SJSA1 (cell line): ENCODE measurements at regions not wholly inside any gene's neighbourhood (a gene's known extent, or its start where the extent isn't known, plus 50 kb on each side); places are given as distances from the start of the nearest gene placed in this dataset.

ENCODE experiments used
- DNase-seq, 2 experiments: peaks; one replicate each; pipeline ENCODE4 v3.0.0-alpha.2; 2015 to 2020; ENCODE audit warnings: low spot score in 2 of 2, low read depth in 1 of 2
- H3K27ac ChIP-seq: fragments of 250-450 bp; sonication (Bioruptor Pico); 2 replicates; pipeline ENCODE4 v1.5.1; 2020; ENCODE audit warnings: mild to moderate bottlenecking, moderate library complexity
- H3K27me3 ChIP-seq: fragments of 250-450 bp; sonication (Bioruptor Pico); replicated peaks from 2 replicates; pipeline ENCODE4 v1.5.1; 2020; ENCODE audit warnings: mild to moderate bottlenecking, moderate library complexity
- H3K36me3 ChIP-seq: fragments of 250-450 bp; sonication (Bioruptor Pico); 2 replicates; pipeline ENCODE4 v1.5.1; 2020; ENCODE audit warnings: mild to moderate bottlenecking
- H3K4me1 ChIP-seq: fragments of 250-450 bp; sonication (Bioruptor Pico); replicated peaks from 2 replicates; pipeline ENCODE4 v1.6.1; 2021; ENCODE audit warnings: mild to moderate bottlenecking
- H3K4me3 ChIP-seq: fragments of 250-450 bp; sonication (Bioruptor Pico); 2 replicates; pipeline ENCODE4 v1.5.1; 2020; ENCODE audit warnings: mild to moderate bottlenecking
- H3K9me3 ChIP-seq: fragments of 250-450 bp; sonication (Bioruptor Pico); replicated peaks from 2 replicates; pipeline ENCODE4 v1.5.1; 2020; ENCODE audit warnings: mild to moderate bottlenecking

DNA sequence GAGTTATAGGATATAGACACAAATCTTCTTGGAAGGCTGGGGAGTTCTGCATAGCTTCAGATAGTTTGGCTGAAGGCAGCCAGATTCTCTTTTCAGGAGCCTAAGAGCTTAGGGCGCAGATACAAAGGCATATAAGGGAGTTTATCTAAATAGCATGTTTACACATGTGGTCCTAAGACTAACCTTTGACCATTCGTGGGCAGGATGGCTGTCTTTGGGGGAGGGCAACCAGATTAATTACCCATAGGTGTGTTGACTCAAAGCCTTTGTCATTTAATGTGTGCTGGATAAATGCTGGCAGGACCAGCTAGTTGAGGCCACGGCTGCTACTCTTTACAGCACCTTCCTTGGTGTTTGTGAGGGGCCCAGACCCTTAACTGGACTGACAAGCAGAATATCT, 71.8 kb downstream of the IER5 start:
- DNase-seq = no peak
- no peak overlapping the region for H3K4me3 ChIP-seq
- no peaks in the 10 kb centered on the region for H3K36me3 ChIP-seq
- H3K4me1 ChIP-seq = no peaks in the 10 kb centered on the region
- H3K27ac ChIP-seq = no peak overlapping the region
- H3K9me3 ChIP-seq = 0 out of 2 replicates have a peak, but pooled peaks cover 6% of the 10 kb centered on the region
- no peaks in the 10 kb centered on the region for H3K27me3 ChIP-seq

DNA sequence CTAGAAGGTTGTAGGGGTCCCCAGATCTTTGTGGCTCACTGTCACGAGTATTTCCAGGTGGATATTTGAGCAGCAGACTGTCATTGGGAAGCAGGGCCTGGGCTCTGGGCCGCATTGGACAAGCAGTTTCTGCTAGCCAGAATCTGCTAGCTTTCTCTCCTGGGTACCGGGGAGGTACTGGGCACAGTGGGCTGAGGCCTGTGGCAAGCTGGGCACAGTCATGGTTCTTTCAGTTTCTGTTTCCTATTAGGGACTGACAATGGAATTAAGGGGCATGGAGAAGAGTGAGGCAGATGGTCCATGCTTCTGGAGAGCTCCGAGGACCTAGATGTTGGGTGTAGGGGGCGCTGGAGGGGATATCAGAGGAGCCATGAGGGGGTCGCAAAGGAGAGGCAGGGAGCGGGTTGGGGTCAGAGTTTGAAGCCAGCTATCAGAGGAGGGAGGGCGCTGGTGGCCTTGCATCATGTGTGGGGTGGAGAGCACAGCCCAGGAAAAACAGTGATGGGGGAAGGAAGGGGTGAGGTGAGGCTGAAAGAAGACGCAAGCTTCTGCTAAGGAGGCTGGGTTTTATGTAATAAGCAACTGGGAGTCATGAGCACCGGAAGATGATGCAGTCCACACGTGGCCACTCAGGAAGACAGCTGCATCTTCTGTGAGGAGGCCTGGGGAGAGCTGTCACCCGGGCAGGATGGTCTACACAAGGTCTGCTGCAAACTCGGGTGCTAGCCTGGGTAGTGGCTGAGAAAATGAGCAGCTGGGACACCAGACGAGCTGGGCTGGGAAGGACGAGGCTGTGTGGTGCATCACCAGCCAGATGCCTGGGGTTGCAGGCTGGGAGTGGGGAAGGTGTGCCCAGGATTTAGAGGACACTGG, 72.7 kb downstream of the IER5 start:
- no peaks in the 10 kb centered on the region for H3K27me3 ChIP-seq
- no peak overlapping the region for H3K4me3 ChIP-seq
- H3K4me1 ChIP-seq = no peaks in the 10 kb centered on the region
- no peak for DNase-seq
- no peaks in the 10 kb centered on the region for H3K36me3 ChIP-seq
- 0 out of 2 replicates have a peak, but pooled peaks cover 6% of the 10 kb centered on the region for H3K9me3 ChIP-seq
- no peak overlapping the region for H3K27ac ChIP-seq

DNA sequence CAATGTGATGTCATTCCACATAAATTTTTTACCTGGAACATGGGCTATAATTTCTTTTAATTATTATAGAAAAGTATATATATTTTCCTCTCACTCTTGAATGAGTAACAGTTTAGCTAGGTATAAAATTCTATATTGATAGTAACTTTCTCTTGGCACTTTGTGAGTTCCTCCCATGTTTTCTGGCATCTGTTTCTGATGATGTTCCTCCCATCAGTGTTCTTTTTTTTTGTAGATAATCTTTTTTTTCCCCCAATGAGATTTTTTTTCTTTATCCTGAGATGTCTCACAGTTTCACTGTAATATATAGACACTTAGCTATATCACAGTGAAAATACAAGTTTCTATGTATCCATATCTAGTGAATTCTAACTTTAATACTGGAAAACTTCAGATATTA, 75.2 kb downstream of the IER5 start:
- no peak overlapping the region for H3K4me3 ChIP-seq
- H3K9me3 ChIP-seq = 0 out of 2 replicates have a peak, but pooled peaks cover 6% of the 10 kb centered on the region
- no peaks in the 10 kb centered on the region for H3K36me3 ChIP-seq
- H3K27me3 ChIP-seq = no peaks in the 10 kb centered on the region
- no peak overlapping the region for H3K27ac ChIP-seq
- no peak for DNase-seq
- H3K4me1 ChIP-seq = no peaks in the 10 kb centered on the region

DNA sequence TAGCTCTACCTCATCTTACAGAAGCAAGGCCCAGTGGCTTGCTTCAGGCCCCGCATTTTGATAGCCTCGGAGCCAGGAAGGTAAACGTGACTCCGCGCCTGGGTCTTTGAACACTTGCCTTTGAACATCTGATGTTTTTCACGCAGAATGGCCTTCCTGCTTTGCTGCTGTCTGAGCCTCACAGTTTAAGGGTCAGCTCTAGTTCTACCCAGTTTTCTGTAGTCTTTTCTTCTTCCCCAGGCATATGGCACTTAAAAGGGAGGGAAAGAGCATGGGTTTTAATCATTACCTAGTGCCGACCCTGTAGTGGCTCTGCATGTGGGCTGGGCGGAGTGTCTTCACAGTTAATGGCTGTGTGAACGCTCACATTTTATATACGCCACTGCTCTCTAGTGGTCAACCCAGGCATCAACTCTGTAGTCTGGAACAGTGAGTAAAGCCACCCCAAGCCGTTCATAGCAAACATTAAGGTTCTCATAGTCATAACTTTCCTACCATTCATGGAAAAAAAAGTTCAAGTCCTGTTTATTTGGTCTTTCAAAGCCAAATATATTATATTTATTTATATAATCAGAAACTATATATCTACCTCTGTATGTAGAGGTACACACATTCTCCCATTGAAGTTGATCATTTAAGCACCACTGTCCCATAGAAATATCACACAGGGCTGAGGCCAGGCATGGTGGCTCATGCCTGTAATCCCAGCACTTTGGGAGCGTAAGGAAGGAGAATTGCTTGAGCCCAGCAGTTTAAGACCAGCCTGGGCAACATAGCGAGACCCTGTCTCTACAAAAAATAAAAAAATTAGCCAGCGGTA, 78.1 kb downstream of the IER5 start:
- Histone ChIP-seq H3K4me3 (no peak overlapping the region), H3K36me3 (no peaks in the 10 kb centered on the region), H3K27ac (no peak overlapping the region), H3K27me3 (no peaks in the 10 kb centered on the region), H3K9me3 (peaks cover 6% of the 10 kb centered on the region; the same call in 1 of the 2 replicates), H3K4me1 (no peaks in the 10 kb centered on the region)
- peak; percentile 48 to 59 for DNase-seq

DNA sequence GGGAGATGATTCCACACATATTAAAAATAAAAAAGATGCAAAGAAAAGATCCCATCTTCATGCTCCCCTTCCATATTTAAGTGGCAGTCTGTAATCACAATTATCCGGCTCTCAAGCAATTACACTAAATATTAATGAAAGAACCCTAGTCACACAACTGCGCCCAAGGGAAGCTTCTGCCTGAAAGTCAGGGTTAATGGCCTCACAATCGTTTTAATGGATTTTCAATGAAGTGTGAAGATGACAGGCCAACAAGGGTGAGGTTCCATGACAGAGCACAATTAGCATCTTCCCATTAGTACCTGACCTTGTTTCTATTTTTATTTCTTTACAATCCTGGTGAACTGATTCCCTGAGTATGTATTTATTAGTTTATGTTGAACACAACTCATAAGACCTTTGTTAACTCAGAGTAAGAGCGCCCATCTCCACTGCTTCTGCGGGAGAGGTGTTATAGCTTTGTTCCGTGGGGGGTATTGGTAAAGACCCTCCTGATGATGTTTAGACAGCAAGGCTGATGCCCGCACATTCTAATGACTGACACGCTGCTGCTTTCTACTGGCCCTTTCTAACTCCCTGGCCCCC, 80.9 kb downstream of the IER5 start:
- no peaks in the 10 kb centered on the region for H3K4me1 ChIP-seq
- no peak overlapping the region for H3K27ac ChIP-seq
- peaks cover under 1% of the 10 kb centered on the region; the same call in 1 of the 2 replicates for H3K9me3 ChIP-seq
- H3K4me3 ChIP-seq = no peak overlapping the region
- no peaks in the 10 kb centered on the region for H3K36me3 ChIP-seq
- DNase-seq = no peak
- no peaks in the 10 kb centered on the region for H3K27me3 ChIP-seq

DNA sequence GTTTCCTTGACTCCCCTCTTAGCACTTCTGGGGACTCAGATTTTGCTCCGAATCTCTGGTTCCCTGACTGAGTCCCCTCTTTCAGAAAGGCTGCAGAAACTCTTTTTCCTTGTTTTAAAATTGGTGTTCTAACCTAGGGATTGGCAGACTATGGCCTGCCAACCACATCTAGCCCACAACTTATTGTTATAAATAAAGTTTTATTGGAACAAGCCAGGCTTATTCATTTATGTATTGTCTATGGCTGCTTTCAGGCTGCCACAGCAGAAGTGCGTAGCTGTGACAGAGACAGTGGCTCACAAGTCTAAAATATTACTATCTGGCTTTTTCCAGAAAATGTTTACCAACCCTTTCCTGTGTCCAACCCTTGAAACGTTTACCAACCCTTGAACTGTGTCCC, 81.7 kb downstream of the IER5 start:
- no peak overlapping the region for H3K27ac ChIP-seq
- H3K27me3 ChIP-seq = no peaks in the 10 kb centered on the region
- DNase-seq = no peak

DNA sequence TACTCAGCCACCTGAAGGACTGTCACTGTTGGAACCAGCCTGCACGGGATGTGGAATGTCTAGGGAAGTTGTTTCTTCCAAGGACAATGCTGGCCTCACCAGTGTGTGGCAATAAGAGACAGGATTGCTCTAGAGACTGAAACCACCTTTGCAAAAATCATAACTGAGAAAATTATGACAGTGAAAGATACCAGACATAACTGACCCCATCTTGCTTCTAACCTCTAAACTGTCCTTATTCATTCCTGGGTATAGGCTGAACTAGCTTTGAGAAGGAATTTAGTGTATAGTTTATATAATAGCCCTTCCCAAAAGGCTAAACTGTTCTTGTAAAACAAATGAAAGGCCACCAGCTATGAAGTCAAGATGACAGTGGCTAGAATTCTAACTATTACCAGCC, 83.6 kb downstream of the IER5 start:
- DNase-seq = no peak
- H3K9me3 ChIP-seq = no peaks in the 10 kb centered on the region; the same call in 1 of the 2 replicates
- no peaks in the 10 kb centered on the region for H3K36me3 ChIP-seq
- no peaks in the 10 kb centered on the region for H3K27me3 ChIP-seq
- H3K27ac ChIP-seq = no peak overlapping the region
- no peaks in the 10 kb centered on the region for H3K4me1 ChIP-seq
- no peak overlapping the region for H3K4me3 ChIP-seq

More for the DNA sequence above, 81.7 kb downstream of the IER5 start:
- no peak overlapping the region for H3K4me3 ChIP-seq
- H3K9me3 ChIP-seq = no peaks in the 10 kb centered on the region; the same call in 1 of the 2 replicates
- no peaks in the 10 kb centered on the region for H3K4me1 ChIP-seq
- no peaks in the 10 kb centered on the region for H3K36me3 ChIP-seq

DNA sequence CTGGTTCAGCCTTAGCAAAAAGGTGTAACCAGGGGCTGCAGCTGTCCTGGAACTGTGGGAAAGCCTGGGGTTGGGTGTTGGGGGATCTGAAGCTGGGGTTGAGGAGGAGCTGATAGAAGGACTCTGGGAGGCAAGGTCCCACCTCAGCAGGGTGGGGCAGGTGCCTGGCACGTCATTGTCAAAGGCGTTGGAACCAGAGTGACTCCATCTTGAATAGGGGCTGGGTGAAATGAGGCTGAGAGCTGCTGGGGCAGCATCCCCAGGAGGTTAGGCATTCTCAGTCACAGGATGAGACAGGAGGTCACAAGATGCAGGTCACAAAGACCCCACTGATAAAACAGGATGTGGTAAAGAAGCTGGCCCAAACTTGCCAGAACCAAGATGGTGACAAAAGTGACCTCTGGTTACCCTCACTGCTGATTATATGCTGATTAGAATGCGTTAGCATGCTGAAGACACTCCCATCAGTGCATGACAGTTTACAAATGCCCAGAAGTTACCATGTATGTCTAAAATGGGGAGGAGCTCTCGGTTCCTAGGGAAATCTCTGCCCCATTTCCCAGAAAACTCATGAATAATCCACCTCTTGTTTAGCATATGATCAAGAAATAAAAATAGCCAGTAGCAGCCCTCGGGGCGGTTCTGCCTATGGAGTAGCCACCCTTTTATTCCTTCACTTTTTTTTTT, 85.4 kb downstream of the IER5 start:
- no peaks in the 10 kb centered on the region for H3K36me3 ChIP-seq
- DNase-seq = no peak
- H3K9me3 ChIP-seq = no peaks in the 10 kb centered on the region; the same call in 1 of the 2 replicates
- no peak overlapping the region for H3K4me3 ChIP-seq
- H3K27me3 ChIP-seq = no peaks in the 10 kb centered on the region
- H3K4me1 ChIP-seq = no peaks in the 10 kb centered on the region
- no peak overlapping the region for H3K27ac ChIP-seq

DNA sequence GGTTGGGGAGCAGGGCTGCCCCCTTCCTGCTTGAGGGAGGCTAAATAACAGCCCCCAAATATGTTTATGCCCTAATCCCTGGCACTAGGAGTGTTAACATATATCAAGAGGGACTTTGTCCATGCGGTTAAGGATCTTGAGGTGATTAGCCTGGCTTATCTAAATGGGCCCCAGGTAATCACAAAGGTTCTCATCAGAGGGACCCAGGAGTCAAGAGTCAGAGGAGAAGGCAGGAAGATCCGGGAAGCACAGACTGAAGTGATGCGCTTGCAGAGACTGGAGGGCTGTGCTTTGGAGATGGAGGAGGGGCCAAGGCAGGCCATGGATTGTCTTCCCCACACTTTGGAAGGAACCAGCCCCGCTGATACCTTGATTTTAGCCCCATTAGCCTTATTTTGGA, 86.4 kb downstream of the IER5 start:
- Histone ChIP-seq H3K4me3 (no peak overlapping the region), H3K27me3 (peaks cover 5% of the 10 kb centered on the region), H3K4me1 (0 out of 2 replicates have a peak, but pooled peaks cover 3% of the 10 kb centered on the region), H3K36me3 (no peaks in the 10 kb centered on the region), H3K9me3 (no peaks in the 10 kb centered on the region; the same call in 1 of the 2 replicates), H3K27ac (no peak overlapping the region)
- DNase-seq = no peak

DNA sequence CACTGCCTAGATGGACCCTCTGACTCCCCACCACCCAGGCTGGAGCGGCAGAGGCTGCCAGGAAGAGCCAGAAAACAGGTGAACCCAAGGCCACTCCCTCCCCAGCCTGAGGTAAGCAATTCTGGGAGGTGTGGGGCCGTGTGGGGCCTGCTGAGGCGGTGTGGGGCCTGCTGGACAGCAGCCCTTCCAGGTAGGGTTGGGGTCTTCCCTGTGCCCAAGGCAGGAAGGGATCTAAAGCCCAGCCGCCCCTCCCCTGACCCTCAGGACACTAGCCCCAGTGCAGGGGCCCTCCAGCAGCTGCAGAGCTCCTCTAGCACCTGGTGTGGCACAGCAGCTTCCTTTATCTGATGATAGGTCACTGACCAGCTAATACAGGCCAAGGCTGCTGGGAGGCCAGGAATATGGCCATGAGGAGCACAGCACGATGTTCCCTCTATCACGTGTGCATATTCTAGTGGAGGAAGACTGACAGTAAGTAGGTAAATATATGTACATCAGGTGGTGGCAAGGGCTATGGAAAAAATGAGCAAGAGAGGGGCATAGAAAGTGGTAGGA, 86.9 kb downstream of the IER5 start:
- Histone ChIP-seq H3K4me3 (no peak overlapping the region), H3K27me3 (peaks cover 5% of the 10 kb centered on the region), H3K9me3 (no peaks in the 10 kb centered on the region; the same call in 1 of the 2 replicates), H3K4me1 (0 out of 2 replicates have a peak, but pooled peaks cover 5% of the 10 kb centered on the region), H3K27ac (no peak overlapping the region), H3K36me3 (no peaks in the 10 kb centered on the region)
- peak in 1 of 2 experiments; percentile 31 for DNase-seq

DNA sequence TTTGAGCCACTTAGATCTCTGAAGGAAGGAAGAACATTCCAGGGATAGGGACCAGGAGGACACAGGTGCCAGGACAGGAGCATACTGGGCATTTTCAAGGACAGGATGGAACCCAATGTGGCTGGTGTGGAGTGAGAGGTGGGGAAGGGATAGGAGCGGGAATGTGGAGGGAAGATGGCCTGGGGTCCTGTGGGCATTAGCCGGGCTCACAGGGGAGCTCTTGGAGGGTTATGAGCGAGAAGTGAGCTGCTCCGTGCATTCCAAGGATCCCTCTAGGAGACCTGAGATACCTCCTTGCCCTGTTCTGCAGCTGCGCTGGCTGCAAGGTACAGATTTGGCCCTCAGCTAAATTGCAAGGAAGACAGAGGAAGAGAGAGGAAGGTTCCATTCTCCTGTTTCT, 87.5 kb downstream of the IER5 start:
- Histone ChIP-seq H3K4me1 (0 out of 2 replicates have a peak, but pooled peaks cover 5% of the 10 kb centered on the region), H3K4me3 (no peak overlapping the region), H3K9me3 (no peaks in the 10 kb centered on the region; the same call in 1 of the 2 replicates), H3K36me3 (no peaks in the 10 kb centered on the region), H3K27me3 (peaks cover 5% of the 10 kb centered on the region), H3K27ac (no peak overlapping the region)
- DNase-seq = peak in 1 of 2 experiments; percentile 19

DNA sequence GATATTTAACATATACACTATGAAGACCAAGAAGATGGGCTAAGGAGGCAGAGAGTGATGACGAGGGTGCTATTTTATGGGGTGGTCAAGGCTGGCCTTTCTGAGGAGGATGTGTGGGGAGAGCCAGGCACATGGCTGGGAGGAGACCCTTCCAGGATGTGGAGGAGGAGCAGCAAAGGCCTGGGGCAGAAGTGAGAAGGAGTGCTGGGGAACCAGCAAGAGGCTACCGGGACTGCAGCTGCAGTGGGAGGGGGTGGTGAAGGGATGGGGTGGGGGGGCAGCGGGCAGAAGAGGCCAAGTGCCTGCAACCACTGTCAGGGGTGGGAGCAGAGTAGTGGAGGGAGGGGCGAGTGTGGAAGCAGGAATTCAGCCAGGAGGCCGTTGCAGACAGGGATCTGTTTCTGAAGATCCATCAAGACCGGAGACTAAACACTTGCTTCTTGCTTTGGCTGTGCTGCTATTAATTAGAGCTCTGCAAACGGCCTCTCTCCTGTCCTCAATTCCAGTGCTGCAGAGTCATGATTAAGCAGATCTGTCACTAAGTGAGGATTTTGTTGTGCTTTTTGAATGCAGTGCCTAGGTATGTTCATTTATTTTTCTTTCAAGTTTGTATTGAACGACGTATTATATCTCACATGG, 89.9 kb downstream of the IER5 start:
- no peak overlapping the region for H3K4me3 ChIP-seq

More for the DNA sequence above, 89.9 kb downstream of the IER5 start:
- Histone ChIP-seq H3K9me3 (no peaks in the 10 kb centered on the region; the same call in 1 of the 2 replicates), H3K4me1 (0 out of 2 replicates have a peak, but pooled peaks cover 5% of the 10 kb centered on the region), H3K36me3 (no peaks in the 10 kb centered on the region), H3K27ac (no peak overlapping the region), H3K27me3 (peaks cover 9% of the 10 kb centered on the region)
- DNase-seq = peak in 1 of 2 experiments; percentile 25
